Right forelimb (tissue), 1 donor: ENCODE measurements at regions not wholly inside any gene's neighbourhood (a gene's known extent, or its start where the extent isn't known, plus 50 kb on each side); places are given as distances from the start of the nearest gene placed in this dataset.

Experiments used
- DNase-seq: peaks from one replicate; pipeline ENCODE4 v3.0.0-alpha.2; 2018

DNA sequence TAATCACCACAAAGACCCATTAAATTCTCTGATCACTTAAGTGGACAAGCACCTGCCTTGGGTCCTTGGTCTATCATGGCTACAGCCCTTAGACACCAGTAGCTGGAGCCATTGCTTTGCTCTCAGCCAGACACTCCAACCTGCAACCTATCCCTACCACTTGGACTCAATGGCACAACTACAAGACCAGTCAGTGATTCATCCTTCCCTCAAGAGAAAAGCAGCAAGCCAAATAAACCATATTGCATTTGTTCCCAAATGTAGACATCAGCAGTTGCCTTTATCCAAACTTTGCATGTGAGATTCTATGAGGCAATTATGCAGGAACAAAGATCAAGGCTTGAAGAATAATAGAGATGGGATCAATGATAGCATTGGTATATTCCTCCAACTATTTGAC is 263.4 kb downstream of the HHIPL2 start:
- DNase-seq: no peak

DNA sequence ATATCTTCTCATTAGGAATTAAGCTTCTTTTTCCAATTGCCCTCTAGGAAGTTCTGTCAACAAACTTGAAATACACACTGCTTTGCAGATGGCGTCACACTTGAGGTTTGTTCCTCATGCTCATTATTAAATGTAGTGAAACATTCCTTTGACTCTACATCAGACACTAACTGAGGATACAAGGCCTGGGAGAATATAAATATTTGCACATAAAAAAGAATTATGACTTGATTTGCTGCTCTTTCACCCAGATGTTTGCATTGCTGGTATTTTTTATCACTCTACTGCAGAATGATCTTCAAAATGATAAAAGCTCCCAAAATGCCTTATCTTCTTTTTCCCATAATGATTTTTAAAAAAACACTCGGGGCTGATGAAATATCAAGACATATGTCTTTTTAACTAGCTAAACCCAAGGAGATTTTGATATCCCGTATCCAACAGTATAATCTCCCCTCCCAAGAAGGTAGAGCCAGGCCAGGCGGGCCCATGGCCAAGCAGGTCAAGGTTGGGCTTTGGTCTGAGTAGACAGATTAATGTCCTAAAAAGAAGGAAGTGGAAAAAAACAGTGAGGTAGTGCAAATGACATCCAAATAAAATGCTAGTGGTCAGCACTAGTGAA is 264.6 kb downstream of the HHIPL2 start:
- DNase-seq: no peak

DNA sequence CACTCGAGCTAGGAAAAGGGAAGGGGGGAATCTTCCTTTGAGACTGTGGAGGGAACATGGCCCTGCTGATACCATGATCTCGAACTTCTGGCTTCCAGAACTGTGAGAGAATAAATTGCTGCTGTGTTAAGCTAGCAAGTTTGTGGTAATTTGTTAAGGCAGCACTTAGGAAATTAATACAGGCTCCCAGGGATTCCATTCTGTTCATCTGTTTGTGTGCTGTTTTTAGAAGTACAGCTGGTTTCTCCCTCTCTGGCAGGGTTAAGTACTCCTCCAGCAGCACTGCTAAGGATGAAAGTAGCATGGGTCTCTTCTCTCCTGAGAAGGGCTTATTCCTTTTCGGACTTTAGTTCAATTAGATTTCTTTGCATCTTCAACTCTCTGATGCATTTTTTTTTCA is 268.3 kb downstream of the HHIPL2 start:
- no peak for DNase-seq

DNA sequence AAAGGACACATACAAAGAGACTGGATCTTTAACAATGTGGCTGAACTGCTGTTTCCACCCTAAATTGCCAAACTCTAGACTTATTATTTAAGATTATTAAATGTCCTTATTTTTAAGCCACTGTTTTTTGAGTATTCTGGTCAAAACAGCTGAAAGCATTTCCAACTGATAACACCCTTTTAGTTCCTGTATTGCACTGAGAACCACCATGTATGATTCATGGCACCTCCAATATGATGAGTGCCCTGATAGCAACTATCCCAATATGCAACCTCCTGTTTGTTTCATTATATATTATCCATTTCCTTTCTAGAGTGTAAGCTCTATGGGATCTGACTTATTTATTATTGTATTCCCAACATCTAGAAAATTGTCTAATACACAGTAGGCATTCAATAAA is 269.4 kb downstream of the HHIPL2 start:
- no peak for DNase-seq

DNA sequence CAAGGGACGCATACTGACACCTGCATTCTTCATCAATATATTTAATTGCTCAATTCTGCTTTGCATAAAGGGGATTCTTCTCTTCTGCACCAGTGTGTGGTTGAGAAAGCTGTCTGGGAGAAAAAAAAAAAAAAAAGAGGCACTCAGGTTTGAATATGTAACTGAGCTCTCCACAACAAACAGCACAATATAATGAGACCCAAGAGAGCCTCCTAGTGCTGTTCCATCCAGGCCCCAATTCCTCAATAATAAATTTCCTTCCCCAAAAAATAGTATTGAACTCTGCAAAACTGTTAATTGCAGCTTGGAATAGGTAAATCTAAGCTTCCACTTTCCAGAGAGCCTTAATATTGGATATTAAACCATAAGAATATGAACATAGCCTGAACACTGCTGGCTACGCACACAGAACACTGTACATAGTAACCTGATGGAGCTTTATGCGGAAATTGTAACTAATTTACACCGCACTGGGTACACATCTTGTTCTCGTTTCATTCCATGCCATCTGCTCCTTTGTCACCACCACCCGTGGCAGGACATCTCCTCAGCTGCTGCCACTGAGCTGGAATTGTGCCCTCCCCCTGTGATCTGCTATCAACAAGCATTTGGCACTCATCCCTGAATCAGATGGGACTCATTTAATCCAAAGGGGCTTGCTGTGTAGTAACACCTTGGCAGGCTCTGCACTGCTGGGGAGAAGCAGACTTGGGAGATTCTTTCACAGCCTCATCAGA is 272.0 kb downstream of the HHIPL2 start:
- no peak for DNase-seq

DNA sequence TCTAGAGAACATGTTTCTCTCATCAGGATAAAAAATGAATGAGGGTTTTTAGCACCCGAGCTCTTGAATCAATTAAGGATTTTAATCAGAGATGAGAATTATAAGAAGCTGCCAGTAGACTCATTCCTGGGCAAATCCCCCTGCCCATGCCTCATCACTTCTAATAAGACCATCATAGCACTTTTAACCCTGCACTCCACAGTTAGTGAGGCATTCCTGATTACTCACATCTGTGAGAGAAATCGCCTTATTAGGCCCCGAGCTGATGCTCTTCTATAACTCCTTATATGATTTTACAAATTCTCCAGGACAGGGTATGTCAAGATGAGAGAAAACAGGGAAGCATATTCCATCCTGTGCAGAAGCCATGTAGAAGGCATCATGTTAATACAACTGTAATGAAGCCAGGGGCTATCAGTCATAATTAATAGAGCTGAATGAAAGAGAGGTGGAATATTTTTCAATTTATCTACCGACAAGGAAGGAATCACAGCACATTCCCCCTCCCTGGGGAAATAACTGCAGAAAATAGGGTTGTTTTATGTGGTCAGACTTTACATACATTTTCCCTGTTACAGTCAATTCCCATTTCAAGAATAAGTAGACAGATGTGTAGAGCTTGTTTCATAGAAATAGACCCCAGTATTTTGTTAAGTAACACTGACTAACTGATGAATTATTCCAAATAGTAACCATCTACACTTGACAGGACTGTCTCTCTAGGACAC is 272.7 kb downstream of the HHIPL2 start:
- no peak for DNase-seq

DNA sequence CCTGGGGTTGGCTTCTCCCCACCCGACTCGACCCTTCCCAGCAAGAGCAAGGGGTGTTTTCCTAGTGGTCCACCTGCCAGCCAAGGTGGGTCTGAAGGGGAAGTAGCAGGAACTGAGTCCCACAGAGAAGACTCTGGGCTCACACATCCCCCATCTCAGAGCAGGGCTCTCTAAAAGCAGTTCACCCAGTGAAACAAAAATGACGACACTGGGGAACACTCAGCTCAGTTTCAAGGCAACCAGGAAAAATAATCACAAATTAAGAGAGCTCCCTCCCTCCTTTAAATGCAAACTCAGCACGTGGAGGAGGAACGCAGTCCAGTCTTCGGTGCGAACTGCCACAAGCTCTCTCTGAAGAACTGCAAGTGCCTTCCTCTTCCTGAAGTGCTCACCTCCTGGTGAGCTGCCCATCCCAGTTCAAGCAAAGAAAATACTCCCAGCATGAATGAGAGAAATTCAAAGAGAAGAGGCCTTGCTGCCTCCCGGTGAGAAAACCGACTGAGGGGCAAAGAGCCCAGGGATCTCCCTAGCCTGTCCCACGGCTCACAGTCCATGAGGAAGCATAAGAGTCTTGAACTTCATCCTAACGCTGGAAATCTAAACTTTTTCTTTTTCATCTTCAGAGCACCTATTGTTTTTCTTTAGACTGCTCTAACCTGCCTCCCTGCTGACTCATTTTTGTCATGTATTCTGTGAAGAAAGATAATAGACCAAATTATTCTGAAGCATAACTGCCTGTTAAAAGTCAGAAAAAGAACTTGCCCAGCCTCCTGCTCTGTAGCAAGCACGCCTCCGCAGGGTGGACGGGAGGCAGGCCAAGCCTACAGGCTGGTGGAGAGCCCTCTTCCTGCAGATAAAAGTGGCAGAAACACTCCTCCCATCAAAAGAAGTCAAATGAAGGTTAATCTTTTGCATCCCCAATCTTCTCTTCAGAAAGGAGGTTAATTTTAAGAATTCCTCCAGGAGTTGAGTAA is 281.4 kb downstream of the HHIPL2 start:
- DNase-seq: no peak

DNA sequence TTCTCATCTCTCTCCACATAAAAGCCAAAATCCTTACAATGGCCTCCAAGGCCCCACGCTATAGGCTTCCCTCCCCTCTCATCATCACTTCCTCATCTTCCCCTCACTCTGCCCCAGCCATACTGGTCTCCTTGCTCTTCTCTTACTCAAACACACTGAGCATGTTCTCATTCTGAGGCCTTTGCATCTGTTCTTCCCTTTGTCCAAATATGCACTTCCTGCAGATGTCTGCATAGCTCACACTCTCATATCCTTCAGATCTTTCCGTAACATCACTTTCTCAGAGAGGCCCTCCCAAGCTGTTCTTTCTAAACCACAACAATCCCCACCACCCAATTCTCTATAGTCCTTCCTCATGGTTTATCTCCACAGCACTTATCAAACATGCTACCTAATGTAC is 284.1 kb downstream of the HHIPL2 start:
- no peak for DNase-seq

DNA sequence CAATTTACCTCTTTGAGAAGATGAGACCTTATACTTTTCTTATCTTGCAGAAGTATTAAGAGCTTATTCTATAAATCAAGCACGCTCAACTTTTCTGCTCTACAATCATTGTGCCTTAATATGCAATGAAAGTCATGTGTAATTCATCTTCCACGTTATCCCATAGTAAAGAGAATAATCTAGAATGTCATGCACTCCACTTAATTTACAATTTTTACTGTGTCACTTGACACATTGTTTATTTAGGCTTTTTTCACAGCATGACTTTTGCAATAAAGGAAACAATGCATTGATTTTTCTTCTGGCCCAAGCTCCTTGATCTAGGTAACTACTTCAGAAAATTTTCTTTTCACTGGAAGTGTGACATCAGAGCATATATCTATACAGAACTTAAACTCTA is 290.9 kb downstream of the HHIPL2 start:
- DNase-seq: no peak

DNA sequence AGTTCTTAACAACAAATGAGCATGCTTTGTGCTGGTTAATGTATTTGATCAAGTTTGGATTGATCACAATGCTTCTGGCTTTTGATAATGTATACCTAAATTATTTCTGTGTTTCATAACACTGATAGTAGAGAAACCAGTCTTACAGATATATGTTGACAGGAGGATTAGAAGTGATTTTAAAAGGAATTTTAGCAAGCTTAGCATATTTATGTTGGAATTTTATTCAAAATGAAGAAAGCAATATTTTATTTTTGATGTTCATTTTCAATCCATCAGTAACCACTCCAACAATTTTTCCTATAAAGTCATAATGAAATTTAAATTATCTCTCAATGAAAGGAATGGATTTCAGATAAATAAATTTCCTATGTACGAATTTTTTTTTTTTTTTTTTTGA is 291.8 kb downstream of the HHIPL2 start:
- no peak for DNase-seq

DNA sequence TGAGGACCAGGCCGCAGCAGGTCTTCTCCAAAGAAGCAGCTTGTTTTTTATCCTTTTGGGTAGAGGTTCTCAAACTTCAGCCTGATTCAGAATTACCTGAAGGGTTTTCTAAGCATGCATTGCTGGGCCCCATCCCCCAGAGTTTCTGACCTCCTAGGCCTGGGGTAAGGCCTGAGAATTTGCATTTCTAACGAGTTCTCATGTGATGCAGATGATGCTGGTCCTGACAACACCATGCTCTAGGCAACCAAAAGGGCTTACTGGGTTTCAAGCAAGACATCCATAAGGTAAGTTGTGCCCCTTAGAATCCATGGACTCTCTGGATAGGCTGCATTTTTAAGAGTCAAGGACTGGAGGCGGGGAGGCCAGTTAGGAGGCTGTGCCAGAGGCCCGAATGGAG is 295.1 kb downstream of the HHIPL2 start:
- DNase-seq: no peak

DNA sequence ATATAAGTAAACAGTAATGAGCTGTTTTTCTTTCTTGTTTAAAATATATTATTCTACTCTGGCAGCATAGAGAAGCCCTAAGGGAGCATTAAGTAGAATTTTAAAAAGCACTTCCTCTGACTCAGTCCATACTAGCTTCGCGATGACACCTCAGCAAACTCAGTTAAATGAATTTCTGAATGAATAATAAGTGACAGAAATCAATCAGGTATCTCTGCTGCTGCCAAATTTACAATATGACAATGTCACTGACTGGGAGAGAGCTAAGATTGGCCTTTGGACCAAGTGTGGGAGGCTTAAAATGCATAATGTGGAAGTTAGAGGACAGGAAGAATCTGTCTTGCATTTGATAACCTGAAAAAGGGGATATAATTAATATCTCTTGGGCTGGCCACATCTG is 296.1 kb downstream of the HHIPL2 start:
- DNase-seq: no peak

DNA sequence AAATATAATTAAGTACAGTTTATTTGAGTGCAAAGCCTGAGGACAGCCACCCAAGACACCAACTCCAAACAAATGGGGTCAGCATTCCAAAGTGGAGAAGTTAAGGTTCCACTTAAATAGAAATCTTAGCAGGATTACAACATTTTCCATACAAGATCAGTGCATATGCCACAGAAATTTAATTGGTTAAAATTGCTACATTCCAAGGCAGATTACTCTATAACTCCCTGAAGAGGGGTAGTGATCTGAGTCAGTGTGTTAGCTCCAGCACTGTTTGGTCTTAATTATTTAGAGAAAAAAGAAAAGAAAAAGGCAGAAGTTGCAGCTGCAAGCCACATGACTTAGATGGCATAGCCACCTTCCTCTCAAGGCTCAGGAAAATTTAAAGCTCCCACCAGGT is 297.5 kb downstream of the HHIPL2 start:
- no peak for DNase-seq

DNA sequence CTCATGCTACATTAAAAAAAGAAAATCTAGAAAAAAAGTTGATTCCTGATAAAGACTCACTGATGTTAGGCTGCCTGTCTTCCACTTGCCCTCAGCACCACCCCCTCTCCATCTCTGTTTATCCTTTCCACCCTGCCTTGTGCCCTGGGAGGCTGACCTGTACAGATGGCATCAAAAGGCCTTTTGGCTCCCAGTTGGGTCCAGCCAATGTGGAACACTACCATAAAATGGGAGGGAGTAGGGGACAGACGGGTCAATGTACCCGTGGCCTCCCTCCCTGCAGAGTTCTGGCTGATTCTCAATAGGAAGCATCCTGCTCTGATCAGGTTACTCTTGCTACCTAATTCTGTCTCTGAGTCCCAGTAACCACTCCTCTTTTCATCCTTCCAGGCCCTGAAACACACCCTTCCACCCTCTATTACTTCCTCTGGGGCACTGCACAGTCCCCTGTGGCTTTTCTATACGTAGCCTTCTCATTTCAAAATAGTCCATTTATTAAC is 300.0 kb downstream of the HHIPL2 start:
- no peak for DNase-seq

DNA sequence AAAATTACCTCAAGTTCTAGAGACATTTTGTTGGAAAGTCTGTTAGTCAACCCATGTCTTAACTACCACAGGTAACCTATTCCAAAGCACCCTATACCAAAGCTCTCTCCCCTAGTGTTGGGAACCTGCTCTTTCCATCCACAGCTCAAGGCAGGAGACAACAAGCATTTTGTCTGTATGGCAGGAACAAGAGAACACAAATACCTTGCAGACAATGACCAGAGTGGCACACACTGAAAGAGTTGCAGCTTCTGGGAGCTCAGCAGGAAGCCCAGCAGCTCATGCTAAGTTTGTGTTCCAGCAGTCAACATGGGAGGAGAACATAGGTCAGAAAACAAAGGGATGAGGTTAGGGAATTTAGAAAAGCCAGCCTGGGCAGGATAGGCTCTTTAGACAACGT is 300.8 kb downstream of the HHIPL2 start:
- no peak for DNase-seq

DNA sequence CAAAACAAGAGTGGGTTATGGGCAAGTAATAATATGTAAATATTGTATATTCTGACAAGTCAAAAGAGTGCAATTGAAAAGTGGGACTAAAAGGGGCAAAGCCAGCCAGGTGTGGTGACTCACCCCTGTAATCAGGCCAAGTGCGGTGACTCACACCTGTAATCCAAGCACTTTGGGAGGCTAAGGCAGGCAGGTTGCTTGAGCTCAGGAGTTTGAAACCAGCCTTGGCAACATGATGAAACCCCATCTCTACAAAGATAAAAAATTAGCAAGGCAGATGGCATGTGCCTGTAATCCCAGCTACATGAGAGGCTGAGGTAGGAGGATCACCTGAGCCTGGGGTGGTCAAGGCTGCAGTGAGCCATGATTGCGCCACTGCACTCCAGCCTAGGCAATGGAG is 304.0 kb downstream of the HHIPL2 start:
- no peak for DNase-seq

DNA sequence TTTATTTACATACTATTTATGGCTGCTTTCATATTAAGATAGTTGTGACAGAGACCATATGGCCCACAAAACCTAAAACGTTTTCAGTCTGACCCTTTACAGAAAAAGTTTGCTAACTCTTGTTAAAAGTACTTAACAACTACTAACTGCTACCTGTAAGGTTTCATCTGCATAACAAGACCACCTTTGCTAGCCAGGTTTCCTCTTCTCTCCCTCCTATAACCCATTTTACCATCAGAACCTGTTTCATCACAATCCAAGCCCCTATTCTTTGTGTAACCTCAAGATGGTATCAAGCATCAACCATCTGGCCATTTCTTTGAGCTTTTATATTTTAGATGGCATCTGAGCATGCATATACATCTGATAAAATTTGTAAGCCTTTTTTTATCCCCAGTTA is 305.4 kb downstream of the HHIPL2 start:
- no peak for DNase-seq

DNA sequence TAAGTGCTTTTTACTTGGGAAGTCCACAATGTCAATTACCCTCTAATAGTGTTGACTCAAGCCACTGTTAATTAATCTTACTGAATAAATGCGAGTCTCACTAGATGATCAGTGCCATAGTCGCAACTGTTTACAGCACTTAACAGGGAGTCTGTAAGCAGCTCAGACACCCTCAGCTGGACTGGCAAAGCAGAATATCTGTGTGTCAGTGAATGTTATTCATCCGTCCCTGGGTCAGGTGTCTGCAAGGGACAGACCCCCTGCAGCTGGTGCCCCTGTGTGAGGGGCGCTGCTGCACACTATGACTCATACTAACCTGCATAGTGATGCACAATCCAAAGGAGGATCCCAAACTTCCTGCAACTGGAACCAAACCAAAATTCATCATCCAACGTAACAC is 306.5 kb downstream of the HHIPL2 start:
- no peak for DNase-seq

DNA sequence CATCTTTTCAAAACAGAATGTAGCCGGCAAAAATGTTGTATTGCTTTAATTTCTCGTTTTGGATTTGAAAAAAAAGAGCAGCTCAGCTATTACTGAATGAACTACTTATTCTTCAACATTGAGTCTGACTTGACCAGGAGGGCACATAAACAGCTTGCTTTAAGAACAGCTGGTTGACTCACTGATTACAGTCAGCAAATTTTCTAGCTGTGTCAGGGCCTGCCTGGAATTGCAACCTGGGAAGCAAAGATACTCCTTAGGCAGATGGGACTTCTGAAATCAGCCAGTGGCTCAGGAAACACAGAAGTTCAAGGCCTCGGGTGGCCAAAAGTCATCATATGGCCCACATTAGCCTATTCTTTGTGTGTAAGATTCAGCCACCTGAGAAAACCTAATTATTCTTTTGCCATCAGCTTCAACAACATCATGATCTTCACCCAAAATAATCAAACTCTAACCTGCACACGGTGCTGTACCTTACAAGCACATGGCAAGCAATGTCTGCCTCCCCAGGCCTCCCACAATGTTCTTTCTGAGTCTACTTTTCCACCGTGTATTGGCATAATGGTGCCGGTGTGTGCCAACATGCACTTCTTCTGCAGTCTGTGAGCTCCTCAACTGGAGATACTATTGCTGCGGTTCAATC is 307.2 kb downstream of the HHIPL2 start:
- no peak for DNase-seq

DNA sequence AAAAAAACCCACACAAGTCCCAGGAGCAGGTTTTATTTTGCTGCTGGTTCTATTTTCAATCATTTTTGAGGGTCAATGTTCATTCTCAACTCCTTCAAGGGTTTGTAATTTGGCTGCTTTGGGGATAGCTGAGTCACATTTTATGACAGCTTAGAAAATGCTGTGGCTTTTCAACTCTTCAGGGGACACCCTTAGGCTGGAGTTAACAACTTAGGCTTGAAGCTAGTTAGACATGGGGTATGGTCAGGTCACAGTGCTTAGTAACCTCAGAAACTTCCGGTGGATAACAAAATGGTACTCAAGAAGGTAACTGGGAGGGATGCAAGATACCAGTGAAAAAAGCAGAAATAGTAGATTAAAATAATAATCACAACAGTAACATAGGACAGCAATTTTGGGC is 308.8 kb downstream of the HHIPL2 start:
- no peak for DNase-seq

DNA sequence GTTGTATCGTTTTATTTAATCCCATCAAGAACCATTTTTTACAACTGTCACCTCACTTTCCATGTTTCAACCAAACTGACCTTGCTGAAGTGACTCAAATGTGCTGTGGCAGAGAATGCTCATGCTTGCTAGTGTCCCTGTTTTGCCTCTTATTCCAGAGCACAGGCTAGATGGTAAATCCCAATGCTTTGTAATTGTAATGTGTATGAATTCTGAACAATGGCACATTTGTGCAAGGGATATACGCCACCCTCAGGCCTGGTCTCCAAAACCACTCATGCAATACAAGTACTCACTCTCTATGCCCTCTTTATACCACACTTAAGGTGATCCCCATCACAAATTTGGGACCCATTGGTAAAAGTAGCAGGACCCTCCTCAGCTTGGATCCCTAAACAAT is 313.6 kb downstream of the HHIPL2 start:
- no peak for DNase-seq

DNA sequence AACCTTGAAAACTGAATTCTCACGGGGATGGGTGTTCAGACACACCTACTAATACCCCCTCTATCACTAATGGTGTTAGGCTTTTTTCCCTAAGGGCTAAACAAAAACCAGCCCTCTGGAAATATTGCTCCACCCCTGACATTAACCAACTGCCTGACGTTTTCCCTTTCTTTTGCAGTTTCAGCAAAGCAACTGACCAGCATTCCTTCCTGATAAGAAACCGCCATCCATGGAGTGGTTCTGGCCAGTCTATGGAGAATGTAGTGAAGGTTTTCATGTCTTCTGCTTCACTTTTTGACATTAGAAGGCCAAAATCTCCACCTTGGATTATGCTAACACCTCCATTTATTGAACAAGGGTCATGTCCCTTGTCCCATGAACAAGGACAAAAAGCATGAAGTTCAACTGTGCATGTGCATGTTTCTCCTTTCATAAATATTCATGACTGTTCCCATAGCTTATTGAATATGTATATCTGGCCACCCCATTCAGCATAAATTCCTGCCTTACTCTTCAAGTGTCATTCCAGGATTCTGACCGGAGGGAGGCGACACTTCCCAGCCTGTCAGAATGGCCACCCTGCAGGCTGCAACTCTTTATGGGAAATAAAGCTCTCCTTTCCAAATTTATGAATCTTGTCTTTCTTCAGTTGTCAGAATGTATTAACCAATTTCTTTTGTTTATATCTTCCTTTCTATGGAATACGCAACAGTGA is 314.3 kb downstream of the HHIPL2 start:
- DNase-seq: no peak
